T-helper 17 cell (primary cell): ENCODE measurements at regions not wholly inside any gene's neighbourhood (a gene's known extent, or its start where the extent isn't known, plus 50 kb on each side); places are given as distances from the start of the nearest gene placed in this dataset.
"Not testable (repeated sequence)": the region's sequence is repeated elsewhere in the genome, so short reads cannot be mapped to it uniquely, and the experiment has no call there.

Experiments
- ATAC-seq: fragments of 150-1000 bp; cut with Tn5 transposase; 2 replicates; pipeline ENCODE4 v1.10.0; 2021; ENCODE audit warnings: mild to moderate bottlenecking, moderate library complexity
- DNase-seq, 3 donors: peaks; one replicate each; pipeline versions ENCODE4 v3.0.0 to v3.0.0-alpha.2; 2020 to 2021
- H3K9me3 ChIP-seq: one replicate; pipeline ENCODE4 v1.7.0; 2013; ENCODE audit warnings: low read length, mild to moderate bottlenecking; ENCODE audit not compliant: control insufficient read depth, poor library complexity, severe bottlenecking
- H3K27ac Mint-ChIP-seq: one replicate; pipeline ENCODE4 v1.8.0; 2022; ENCODE audit warnings: mild to moderate bottlenecking, moderate library complexity, mixed read lengths
- H3K27me3 Mint-ChIP-seq: one replicate; pipeline ENCODE4 v1.8.0; 2022; ENCODE audit warnings: mixed read lengths
- H3K36me3 Mint-ChIP-seq: one replicate; pipeline ENCODE4 v1.8.0; 2022; ENCODE audit warnings: low read depth, mixed read lengths
- H3K4me1 Mint-ChIP-seq: one replicate; pipeline ENCODE4 v1.8.0; 2022; ENCODE audit warnings: mild to moderate bottlenecking, mixed read lengths
- H3K4me3 Mint-ChIP-seq: one replicate; pipeline ENCODE4 v1.8.0; 2022; ENCODE audit warnings: mild to moderate bottlenecking, moderate library complexity, mixed read lengths

DNA sequence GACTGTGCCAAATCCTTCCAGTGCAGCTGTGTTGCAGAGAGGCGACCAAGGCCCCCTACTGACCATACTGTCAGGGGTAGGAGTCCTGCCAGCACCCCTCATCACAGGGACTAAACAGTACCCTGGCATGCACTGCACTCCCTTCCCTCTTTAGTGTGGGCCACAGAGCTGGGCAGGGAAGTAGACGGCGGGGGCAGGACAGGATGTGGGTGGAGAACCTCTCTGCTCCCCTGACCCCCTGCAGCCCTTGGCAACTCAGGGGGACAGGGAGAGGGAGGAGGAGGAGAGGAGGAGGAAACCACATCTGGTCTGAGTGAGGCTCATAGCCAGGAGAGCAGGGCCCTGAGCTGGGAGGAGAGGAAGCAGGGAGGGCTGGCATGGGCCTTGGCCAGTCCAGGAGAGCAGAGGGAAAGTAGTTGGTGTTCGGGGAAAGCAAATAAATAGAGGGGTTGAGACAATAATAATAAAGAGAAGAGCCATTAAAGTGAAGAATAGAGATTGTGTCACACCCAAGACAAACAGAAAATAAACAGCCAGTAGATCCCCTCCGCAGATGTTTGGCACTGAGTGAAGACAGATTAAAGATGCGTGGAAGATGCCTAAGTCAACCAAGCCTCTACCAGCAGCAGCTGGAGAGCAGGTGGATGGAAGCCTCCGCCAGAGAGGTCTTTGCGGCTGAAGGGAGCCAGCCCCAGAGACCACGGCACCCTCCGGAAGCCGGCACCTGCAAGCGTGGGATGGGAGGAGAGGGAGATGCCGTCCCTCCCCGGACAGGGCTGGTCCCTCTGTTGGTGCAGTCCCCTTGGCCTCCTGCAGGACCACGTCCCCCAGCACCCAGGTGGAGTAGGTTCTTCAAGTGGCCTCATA is 61.5 kb downstream of the RPUSD4 start:
- H3K27me3 Mint-ChIP-seq = peaks cover 7% of the 10 kb centered on the region
- H3K9me3 ChIP-seq = no peaks in the 10 kb centered on the region
- peaks cover 5% of the 10 kb centered on the region for H3K36me3 Mint-ChIP-seq
- H3K27ac Mint-ChIP-seq = no peak overlapping the region
- no peak for ATAC-seq
- H3K4me1 Mint-ChIP-seq = no peaks in the 10 kb centered on the region
- no peak for DNase-seq
- H3K4me3 Mint-ChIP-seq = no peak overlapping the region

DNA sequence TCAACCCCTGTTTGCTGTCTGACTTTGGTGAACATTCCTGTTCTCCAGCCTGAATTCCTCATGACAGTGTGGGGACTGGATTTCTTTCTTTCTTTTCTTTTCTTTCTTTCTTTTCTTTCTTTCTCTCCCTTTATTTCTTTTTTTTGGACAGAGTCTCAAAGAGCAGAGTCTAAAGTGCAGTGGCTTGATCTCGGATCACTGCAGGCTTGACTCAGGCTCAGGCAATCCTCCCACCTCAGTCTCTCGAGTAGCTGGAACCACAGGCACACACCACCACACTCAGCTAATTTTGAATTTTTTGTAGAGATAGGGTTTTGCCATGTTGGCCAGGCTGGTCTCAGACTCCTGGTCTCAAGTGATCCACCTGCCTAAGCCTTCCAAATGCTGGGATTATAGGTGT is 63.1 kb downstream of the RPUSD4 start:
- Mint-ChIP-seq H3K27me3 (peaks cover 7% of the 10 kb centered on the region), H3K4me3 (no peak overlapping the region), H3K27ac (no peak overlapping the region), H3K36me3 (peaks cover 5% of the 10 kb centered on the region), H3K4me1 (no peaks in the 10 kb centered on the region)
- DNase-seq = no peak
- no peaks in the 10 kb centered on the region for H3K9me3 ChIP-seq
- ATAC-seq = no peak

DNA sequence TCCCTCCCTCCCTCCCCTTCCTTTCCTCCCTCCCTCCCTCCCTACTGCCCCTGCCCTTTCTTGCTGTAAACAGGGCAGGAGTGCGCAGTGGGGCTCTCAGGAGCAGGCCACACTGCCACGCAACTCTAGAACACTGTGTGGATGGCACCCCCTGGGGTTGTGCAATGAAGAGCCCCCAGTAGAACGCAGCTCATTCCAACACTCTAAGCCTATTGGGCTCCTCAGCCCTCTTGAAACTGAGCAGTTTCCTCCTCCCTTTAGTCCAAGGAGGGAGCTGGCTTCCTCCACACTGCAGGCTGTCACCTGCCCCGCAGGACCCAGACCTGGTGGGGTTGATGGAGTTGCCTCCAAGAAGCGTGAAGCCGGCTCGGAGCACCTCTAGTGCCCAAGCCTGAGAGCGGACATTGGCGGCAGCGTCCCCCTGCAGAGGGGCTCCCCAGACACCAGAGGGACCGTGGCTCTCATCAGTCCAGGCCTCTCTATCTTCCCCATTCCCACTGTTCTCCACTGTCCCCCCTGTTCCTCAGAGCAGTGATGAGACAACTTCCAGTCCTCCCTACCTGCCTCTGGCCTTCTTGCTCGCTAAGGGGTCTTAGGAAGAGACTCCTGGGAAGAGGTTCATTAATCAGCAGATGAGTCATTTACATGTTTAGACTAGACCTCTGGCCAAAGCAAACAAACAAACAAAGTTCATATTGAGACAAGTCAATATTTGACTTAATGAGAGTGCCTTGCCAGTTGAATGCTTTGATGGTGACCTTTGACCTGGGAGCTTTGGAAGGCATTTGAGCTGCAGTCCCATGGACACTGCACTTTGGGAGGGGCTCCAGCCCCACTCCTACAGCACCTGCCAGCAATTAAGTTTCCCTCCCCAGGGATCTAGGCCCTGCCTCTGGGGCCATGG is 64.0 kb downstream of the RPUSD4 start:
- no peaks in the 10 kb centered on the region for H3K9me3 ChIP-seq
- peaks cover 7% of the 10 kb centered on the region for H3K27me3 Mint-ChIP-seq
- no peaks in the 10 kb centered on the region for H3K4me1 Mint-ChIP-seq
- H3K36me3 Mint-ChIP-seq = peaks cover 5% of the 10 kb centered on the region
- DNase-seq (no peak), ATAC-seq (no peak)
- H3K27ac Mint-ChIP-seq = no peak overlapping the region
- no peak overlapping the region for H3K4me3 Mint-ChIP-seq

DNA sequence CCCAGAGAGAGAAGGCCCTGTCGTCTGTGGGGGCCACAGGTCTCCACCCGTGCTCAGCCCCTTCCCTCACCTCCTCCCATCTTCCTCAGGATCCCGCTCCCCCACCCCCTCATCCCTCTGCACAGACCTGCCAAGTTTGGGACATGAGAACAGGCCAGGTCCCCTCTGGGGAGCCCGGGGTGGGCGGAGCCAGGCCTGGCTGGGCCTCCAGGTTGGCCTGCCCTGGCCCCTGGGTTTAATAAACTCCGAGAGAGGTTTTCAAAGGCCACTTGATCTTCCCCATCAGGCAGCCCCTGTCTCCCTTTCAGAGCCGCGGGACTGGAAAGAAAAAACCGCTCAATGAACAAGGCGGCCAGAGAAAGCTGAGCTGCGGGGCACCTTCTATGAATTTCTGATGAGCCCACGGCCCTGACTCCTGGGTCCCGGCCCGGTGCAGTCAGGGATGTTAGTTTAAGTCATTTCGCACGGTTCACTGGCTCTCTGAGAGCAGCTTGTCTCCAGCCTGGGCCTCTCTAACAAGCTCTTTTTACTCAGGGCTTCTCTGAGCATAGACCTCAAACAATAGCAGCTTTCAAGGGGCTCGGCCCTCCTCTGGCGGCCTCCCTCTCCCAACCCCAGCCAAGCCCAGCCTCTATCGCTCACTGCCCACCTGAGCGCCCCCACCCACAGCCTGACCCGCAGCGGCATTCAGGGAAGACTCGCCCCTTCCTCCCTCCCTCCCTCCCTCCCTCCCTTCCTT is 64.8 kb downstream of the RPUSD4 start:
- ATAC-seq (no peak), DNase-seq (no peak)
- no peak overlapping the region for H3K27ac Mint-ChIP-seq
- no peaks in the 10 kb centered on the region for H3K9me3 ChIP-seq
- no peak overlapping the region for H3K4me3 Mint-ChIP-seq
- peaks cover 7% of the 10 kb centered on the region for H3K27me3 Mint-ChIP-seq
- no peaks in the 10 kb centered on the region for H3K4me1 Mint-ChIP-seq
- peaks cover 5% of the 10 kb centered on the region for H3K36me3 Mint-ChIP-seq

DNA sequence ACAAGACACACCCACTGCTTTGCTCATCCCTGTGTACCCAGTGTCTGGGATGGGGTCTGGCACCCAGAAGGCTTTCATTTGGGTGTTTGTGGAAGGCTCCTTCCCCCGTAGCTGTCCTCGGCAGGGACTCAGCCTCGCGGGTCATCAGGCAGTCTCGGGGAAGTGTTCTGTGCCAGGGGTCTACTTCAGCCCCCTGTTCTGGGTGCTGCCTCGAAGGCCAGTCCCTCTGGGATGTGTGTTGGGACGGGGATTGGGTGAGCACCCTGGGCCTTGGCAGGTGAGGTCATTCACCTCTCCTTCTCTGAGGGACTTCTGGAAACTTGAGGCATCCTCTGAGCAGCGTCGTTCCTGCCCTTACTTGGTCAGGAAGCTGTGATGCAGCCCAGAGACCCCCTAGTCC is 65.5 kb downstream of the RPUSD4 start:
- Mint-ChIP-seq H3K4me3 (no peak overlapping the region), H3K4me1 (peaks cover 5% of the 10 kb centered on the region), H3K36me3 (peaks cover 5% of the 10 kb centered on the region), H3K27ac (no peak overlapping the region), H3K27me3 (peaks cover 13% of the 10 kb centered on the region)
- DNase-seq (no peak), ATAC-seq (no peak)
- H3K9me3 ChIP-seq = no peaks in the 10 kb centered on the region

DNA sequence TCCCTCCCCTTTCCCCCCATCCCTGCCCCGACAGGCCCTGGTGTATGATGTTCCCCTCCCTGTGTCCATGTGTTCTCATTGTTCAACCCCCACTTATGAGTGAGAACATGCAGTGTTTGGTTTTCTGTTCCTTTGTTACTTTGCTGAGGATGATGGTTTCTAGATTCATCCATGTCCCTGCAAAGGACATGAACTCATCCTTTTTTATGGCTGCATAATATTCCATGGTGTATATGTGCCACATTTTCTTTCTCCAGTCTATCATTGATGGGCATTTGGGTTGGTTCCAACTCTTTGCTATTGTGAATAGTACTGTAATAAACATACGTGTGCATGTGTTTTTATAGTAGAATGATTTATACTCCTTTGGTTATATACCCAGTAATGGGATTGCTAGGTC is 68.0 kb downstream of the RPUSD4 start:
- peaks cover 25% of the 10 kb centered on the region for H3K27me3 Mint-ChIP-seq
- H3K4me3 Mint-ChIP-seq, DNase-seq, H3K9me3 ChIP-seq, H3K36me3 Mint-ChIP-seq, H3K27ac Mint-ChIP-seq, H3K4me1 Mint-ChIP-seq, ATAC-seq: not testable (repeated sequence)

DNA sequence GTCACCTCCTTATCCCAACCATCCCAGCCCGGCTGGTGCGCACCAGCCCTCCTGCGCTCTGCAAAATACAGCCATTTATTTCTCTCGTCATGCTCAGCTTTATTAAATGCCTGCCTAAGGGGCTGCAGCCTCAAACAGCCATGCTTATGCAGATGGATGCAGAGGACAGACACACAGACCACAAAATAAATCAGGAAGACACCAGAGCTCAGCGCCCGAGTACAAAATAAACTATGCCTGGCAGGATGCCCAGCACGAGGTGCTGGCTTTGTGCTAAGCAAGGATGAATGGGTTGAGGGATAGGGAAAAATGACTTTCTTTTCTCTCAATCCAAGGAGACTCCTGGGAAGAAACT is 70.5 kb downstream of the RPUSD4 start:
- no peaks in the 10 kb centered on the region for H3K9me3 ChIP-seq
- ATAC-seq (no peak), DNase-seq (no peak)
- Mint-ChIP-seq H3K27ac (no peak overlapping the region), H3K4me1 (peaks cover 6% of the 10 kb centered on the region), H3K27me3 (peaks cover 25% of the 10 kb centered on the region), H3K36me3 (no peaks in the 10 kb centered on the region), H3K4me3 (no peak overlapping the region)

DNA sequence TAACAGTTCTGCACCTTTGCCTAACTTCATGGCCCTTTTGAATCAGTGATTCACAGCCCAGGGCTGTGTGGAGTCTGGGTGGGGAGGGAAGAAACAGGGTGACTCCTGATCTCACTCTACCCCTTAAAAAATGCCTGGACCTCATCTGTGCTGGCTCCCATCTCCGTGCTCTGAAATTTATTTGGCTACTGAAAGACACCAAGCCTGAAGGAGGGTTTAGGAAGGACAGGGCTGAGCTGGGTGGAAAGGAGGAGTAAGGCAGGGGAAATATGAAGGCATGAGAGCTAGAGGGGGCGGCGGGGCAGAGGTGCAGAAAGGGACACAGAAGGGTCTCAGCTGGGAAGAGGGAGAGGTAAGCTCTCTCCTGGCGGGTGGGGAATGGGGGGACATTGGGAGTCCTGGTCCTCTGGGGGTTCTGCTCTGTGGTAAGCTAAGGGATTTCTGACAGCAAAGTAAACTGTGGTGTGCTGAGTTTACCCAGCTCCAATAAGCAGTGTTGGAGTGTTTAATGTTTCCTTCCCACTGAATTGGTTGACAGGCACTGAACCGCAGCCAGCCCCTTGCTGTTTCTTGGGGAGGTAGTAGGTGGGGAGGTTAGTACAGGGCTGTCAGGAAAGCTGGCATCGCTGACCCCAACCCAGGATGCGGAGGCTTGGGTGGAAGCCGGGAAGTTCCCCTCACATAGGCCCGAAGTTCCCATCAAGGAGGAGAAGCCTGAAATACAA is 71.1 kb downstream of the RPUSD4 start:
- Mint-ChIP-seq H3K36me3 (no peaks in the 10 kb centered on the region), H3K4me1 (peaks cover 8% of the 10 kb centered on the region), H3K27me3 (peaks cover 25% of the 10 kb centered on the region), H3K4me3 (no peak overlapping the region), H3K27ac (no peak overlapping the region)
- DNase-seq (no peak), ATAC-seq (no peak)
- H3K9me3 ChIP-seq = no peaks in the 10 kb centered on the region

DNA sequence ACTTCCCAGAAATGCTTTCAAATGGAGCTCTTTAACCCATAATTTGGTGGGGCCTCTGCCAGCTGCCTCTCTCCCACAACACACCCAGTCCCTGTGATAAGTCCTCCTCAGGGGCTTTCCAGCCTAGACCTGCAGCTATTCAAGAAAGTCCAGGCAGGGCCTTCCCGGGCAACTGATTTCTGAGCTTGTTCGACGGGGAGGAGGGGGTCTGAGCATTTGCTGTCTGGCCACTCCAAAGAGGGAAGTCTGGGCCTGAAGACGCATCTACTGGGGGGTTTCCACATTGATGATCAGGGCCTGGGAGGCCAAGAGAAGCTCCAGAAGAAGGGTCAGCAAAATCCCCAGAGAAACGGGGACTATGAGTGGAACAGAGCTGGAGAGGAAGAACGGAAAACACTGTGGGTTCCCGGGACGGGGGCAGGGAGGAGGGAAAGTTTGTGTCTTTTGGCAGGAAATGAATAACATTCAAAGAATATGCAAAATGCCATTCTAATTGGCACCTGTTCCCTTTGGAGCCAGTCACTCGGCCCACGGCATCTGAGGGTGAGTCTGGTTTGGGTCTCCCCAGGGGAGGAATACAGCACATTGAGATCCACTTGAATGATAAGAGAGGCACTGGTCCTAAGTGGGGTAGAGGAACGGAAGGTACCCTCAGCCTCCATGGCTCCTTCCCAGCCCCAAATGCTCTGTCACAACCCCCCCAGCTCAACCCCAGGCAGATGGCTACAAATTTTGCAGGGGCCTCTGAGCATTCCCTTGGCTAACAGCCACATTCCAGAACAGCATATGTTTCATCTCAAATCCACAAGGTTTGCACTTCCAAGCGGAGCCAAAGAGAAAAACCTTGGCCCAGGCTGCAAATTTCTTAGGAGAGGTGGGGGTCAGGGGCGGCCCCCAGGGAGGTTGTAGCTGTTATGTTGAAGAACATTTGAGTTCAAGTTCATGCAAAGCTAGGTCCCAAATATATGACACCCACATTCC is 72.0 kb downstream of the RPUSD4 start:
- Mint-ChIP-seq H3K36me3 (no peaks in the 10 kb centered on the region), H3K4me1 (peaks cover 8% of the 10 kb centered on the region), H3K4me3 (no peak overlapping the region), H3K27me3 (peaks cover 28% of the 10 kb centered on the region), H3K27ac (no peak overlapping the region)
- H3K9me3 ChIP-seq = no peaks in the 10 kb centered on the region
- ATAC-seq (no peak), DNase-seq (no peak)

DNA sequence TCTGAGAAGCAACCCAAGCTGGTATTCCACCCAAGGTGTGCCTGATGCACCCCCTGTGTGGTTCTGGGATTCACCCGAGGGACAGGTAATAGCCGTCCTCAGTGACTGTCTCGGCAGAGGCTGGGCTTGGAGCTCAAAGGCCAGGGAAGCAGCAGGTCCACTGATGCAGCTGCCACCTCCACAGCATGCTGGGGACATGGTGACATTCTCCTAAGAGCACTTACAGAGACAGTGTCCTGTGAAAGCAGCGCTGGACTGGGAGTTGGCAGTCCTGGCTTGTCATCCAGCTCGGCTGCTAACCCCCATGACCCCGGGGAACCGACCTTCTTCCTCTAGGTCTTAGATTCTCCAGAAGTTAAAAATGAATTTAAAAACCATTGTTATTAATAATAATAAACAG is 72.8 kb downstream of the RPUSD4 start:
- H3K9me3 ChIP-seq = no peaks in the 10 kb centered on the region
- Mint-ChIP-seq H3K27me3 (peaks cover 33% of the 10 kb centered on the region), H3K4me1 (peaks cover 8% of the 10 kb centered on the region), H3K4me3 (no peak overlapping the region), H3K27ac (no peak overlapping the region), H3K36me3 (no peaks in the 10 kb centered on the region)
- DNase-seq = no peak
- ATAC-seq = no peak

DNA sequence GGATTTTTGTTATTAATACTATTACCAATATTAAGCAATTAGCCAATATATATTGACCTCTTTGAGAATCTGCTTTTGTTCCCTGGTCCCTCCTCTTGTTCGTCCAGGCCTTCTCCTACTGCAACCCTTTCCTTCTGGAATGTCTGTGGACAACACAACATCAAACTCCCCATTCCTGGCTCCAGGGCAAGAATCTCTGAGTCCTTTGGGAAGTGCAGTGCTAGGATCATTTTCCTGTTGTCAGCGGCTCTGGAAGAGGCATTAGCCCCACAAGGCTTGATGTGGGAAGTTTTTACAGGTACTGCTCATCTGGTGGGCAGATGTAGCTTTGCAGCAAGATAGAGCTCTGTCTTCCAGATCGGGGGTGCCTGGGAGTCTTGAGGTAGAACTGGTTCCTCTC is 74.3 kb downstream of the RPUSD4 start:
- H3K9me3 ChIP-seq = no peaks in the 10 kb centered on the region
- no peak overlapping the region for H3K4me3 Mint-ChIP-seq
- no peak for DNase-seq
- no peak for ATAC-seq
- peaks cover 10% of the 10 kb centered on the region for H3K4me1 Mint-ChIP-seq
- H3K36me3 Mint-ChIP-seq = no peaks in the 10 kb centered on the region
- no peak overlapping the region for H3K27ac Mint-ChIP-seq
- peaks cover 42% of the 10 kb centered on the region for H3K27me3 Mint-ChIP-seq

DNA sequence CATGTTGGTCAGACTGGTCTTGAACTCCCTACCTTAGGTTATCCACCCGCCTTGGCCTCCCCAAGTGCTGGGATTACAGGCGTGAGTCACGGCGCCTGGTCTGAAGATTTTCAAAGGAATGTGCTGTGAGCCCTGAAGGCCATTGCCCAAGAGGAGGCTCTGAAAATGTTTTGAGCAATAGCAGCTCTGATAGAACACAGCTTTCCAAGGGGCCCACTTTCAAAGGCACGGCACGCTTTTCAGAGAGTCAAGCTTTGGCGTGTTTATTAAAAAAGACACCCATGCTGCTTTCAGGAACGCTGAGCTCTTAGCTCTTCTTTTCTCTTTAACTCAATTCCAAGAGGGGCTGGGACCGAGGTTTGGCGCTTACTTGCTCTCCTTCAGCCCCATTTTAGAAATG is 73.8 kb upstream of the CDON start:
- Mint-ChIP-seq H3K27ac (no peak overlapping the region), H3K4me1 (peaks cover 10% of the 10 kb centered on the region), H3K4me3 (no peak overlapping the region), H3K36me3 (no peaks in the 10 kb centered on the region), H3K27me3 (peaks cover 42% of the 10 kb centered on the region)
- no peaks in the 10 kb centered on the region for H3K9me3 ChIP-seq
- ATAC-seq (no peak), DNase-seq (no peak)
